ENCODE measurements at regions not wholly inside any gene's neighbourhood (a gene's known extent, or its start where the extent isn't known, plus 50 kb on each side); places are given as distances from the start of the nearest gene placed in this dataset.

- DNase-seq, result no peak
Observed at GRCh38 chr7:124413029-124413428, 352.6 kb downstream of the GPR37 start.

GRCh38 chr7:124412531-124412930 lies 353.1 kb downstream of the GPR37 start:
- no peak for DNase-seq

GRCh38 chr7:124411796-124412195 lies 353.8 kb downstream of the GPR37 start:
- no peak for DNase-seq

- DNase-seq, result no peak
Observed at GRCh38 chr7:124403587-124403986, 362.0 kb downstream of the GPR37 start.

- no peak for DNase-seq
Observed at GRCh38 chr7:124403112-124403511, 362.5 kb downstream of the GPR37 start.

- no peak for DNase-seq
Observed at GRCh38 chr7:124399941-124400340, 365.7 kb downstream of the GPR37 start.

GRCh38 chr7:124398937-124399552 lies 366.2 kb upstream of the TMEM229A start:
- DNase-seq, result no peak

GRCh38 chr7:124397134-124397533 lies 364.3 kb upstream of the TMEM229A start:
- no peak for DNase-seq

- DNase-seq, result no peak
Observed at GRCh38 chr7:124390301-124390700, 357.4 kb upstream of the TMEM229A start.

- DNase-seq, result no peak
Observed at GRCh38 chr7:124388751-124389150, 355.9 kb upstream of the TMEM229A start.

- DNase-seq, result no peak
Observed at GRCh38 chr7:124387056-124387455, 354.2 kb upstream of the TMEM229A start.

- no peak for DNase-seq
Observed at GRCh38 chr7:124379296-124379695, 346.4 kb upstream of the TMEM229A start.

GRCh38 chr7:124376111-124376510 lies 343.2 kb upstream of the TMEM229A start:
- no peak for DNase-seq

GRCh38 chr7:124375391-124375790 lies 342.5 kb upstream of the TMEM229A start:
- DNase-seq, result no peak

- DNase-seq, result no peak
Observed at GRCh38 chr7:124369310-124369709, 336.4 kb upstream of the TMEM229A start.

GRCh38 chr7:124366118-124366517 lies 333.3 kb upstream of the TMEM229A start:
- no peak for DNase-seq

- no peak for DNase-seq
Observed at GRCh38 chr7:124364283-124364682, 331.4 kb upstream of the TMEM229A start.

- no peak for DNase-seq
Observed at GRCh38 chr7:124354201-124354600, 321.3 kb upstream of the TMEM229A start.

GRCh38 chr7:124351950-124352349 lies 319.1 kb upstream of the TMEM229A start:
- DNase-seq, result no peak

GRCh38 chr7:124349443-124349842 lies 316.6 kb upstream of the TMEM229A start:
- DNase-seq, result no peak

- no peak for DNase-seq
Observed at GRCh38 chr7:124338861-124339260, 306.0 kb upstream of the TMEM229A start.

GRCh38 chr7:124330731-124331407 lies 298.0 kb upstream of the TMEM229A start:
- no peak for DNase-seq

GRCh38 chr7:124328774-124329173 lies 295.9 kb upstream of the TMEM229A start:
- no peak for DNase-seq

GRCh38 chr7:124324262-124324661 lies 291.4 kb upstream of the TMEM229A start:
- DNase-seq, result no peak

GRCh38 chr7:124323597-124323996 lies 290.7 kb upstream of the TMEM229A start:
- no peak for DNase-seq
